Spinal cord (tissue), 9 donors: ENCODE measurements at regions not wholly inside any gene's neighbourhood (a gene's known extent, or its start where the extent isn't known, plus 50 kb on each side); places are given as distances from the start of the nearest gene placed in this dataset.

Experiments
- DNase-seq, 6 donors: peaks; one replicate each; pipeline versions ENCODE4 v3.0.0 to v3.0.0-alpha.2; 2013 to 2015; ENCODE audit warnings: low spot score in 6 of 6, low read depth in 4 of 6
- H3K27ac ChIP-seq: one replicate; pipeline ENCODE4 v1.5.1; 2013; ENCODE audit warnings: low read depth, low read length, control low read depth
- H3K27me3 ChIP-seq: one replicate; pipeline ENCODE4 v1.6.1; 2013; ENCODE audit warnings: low read length; ENCODE audit not compliant: control insufficient read depth, insufficient read depth
- H3K36me3 ChIP-seq: one replicate; pipeline ENCODE4 v1.6.1; 2013; ENCODE audit warnings: low read length; ENCODE audit not compliant: control insufficient read depth, insufficient read depth
- H3K4me1 ChIP-seq: one replicate; pipeline ENCODE4 v1.6.1; 2013; ENCODE audit warnings: low read length; ENCODE audit not compliant: control insufficient read depth, insufficient read depth
- H3K4me3 ChIP-seq: one replicate; pipeline ENCODE4 v1.5.1; 2013; ENCODE audit warnings: low read depth, low read length, control low read depth
- H3K9me3 ChIP-seq: one replicate; pipeline ENCODE4 v1.6.1; 2013; ENCODE audit warnings: low read length; ENCODE audit not compliant: control insufficient read depth, insufficient read depth
- WGBS: methylation state at CpG from one replicate; pipeline ENCODE4 v1.1.5; 2013; ENCODE audit warnings: missing lambda C conversion rate; ENCODE audit not compliant: insufficient coverage; 5-methylcytosine and 5-hydroxymethylcytosine counted together
- donor health status: healthy.

DNA sequence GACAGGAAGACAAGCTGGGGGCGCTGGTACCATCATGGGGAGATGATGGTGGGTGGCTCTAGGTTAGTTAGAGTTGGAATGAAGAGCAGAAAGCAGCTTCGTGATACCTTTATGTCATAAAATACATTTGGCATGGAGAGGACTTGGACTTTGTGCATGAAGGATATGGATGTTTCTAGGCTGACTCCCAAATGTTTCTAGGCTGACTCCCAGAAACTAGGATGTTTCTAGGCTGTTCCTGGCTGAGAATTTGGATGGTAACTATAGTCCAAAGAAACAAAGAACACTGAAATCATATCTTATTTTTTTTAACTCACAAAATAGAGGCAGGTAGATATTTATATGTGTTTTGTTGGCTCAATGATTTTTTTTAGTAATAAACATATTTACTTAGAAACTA, 89.4 kb upstream of the VPREB1 start:
- H3K4me1 ChIP-seq = no peaks in the 10 kb centered on the region
- H3K36me3 ChIP-seq = no peaks in the 10 kb centered on the region
- H3K9me3 ChIP-seq = no peaks in the 10 kb centered on the region
- 12% methylated on average over 2 of the region's 2 CpGs for WGBS
- peaks cover 10% of the 10 kb centered on the region for H3K27me3 ChIP-seq
- DNase-seq = no peak
- no peak overlapping the region for H3K4me3 ChIP-seq
- H3K27ac ChIP-seq = no peak overlapping the region

DNA sequence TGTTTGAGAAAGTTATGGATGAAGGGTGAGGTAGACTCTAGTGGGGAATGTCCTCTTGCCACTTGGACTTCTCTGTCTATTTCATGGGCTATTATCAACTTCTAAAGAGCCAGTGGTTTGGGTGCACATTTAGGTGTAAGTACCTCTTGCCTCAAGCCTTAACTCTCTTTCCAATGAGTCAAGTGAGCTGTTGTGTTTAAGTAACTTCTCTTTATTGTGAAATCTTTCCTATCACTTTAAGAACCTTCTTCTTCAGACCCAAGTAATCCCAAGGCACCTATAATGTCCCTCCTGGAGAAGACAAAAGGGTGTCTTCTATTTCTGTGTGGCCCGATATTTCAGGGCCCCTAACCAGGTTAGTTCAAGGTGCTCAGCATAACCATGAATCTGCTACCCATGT, 90.5 kb upstream of the VPREB1 start:
- no peak overlapping the region for H3K27ac ChIP-seq

DNA sequence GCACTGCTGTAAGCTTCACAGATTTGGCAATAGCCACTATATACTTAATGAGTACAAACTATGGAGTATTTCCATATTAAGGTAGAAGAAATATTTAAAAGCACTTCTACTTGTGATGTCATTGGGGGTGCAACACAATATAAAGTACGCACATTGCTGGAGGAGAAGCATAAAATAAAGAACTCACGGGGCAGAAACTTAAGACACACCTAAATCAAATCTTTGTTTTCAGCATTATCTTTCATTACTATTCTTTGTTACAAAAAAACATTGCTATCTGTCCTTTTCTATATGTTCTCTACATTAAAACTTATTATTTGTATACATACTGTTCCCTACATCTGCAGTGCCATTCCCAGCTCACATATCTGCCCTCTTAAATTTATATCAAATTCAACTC, 93.3 kb upstream of the VPREB1 start:
- H3K9me3 ChIP-seq = no peaks in the 10 kb centered on the region
- H3K4me3 ChIP-seq = no peak overlapping the region
- WGBS = 66% methylated on average over 2 of the region's 2 CpGs
- H3K27me3 ChIP-seq = peaks cover 19% of the 10 kb centered on the region
- H3K36me3 ChIP-seq = no peaks in the 10 kb centered on the region
- no peak for DNase-seq
- H3K27ac ChIP-seq = no peak overlapping the region
- H3K4me1 ChIP-seq = no peaks in the 10 kb centered on the region

More for the DNA sequence above, 90.5 kb upstream of the VPREB1 start:
- H3K4me1 ChIP-seq = no peaks in the 10 kb centered on the region
- no CpG with 5 or more reads among the region's 1 CpG for whole genome bisulfite sequencing
- H3K36me3 ChIP-seq = no peaks in the 10 kb centered on the region
- no peaks in the 10 kb centered on the region for H3K9me3 ChIP-seq
- H3K27me3 ChIP-seq = peaks cover 15% of the 10 kb centered on the region
- H3K4me3 ChIP-seq = no peak overlapping the region
- DNase-seq = no peak

DNA sequence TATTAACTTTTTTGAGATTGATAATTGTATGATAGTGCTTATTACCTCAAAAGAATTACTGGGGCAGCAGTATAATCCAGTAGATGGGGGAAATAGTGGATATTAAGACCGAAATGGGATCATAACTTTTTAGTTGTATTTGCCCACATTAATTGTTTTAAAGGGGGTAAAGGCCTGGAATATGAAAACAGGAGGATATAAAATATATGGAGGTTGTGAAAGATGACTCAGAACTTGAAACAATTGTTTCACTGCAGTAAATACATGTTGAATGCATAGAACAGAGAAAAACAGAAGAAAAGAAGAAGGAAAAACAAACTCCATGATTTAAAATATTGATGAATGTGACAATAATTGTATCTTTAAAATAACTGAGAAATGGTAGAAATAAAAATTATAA, 94.1 kb upstream of the VPREB1 start:
- DNase-seq = no peak
- Histone ChIP-seq H3K4me1 (no peaks in the 10 kb centered on the region), H3K4me3 (no peak overlapping the region), H3K9me3 (no peaks in the 10 kb centered on the region), H3K36me3 (no peaks in the 10 kb centered on the region), H3K27ac (no peak overlapping the region), H3K27me3 (peaks cover 19% of the 10 kb centered on the region)
- WGBS = no CpG with 5 or more reads among the region's 1 CpG

DNA sequence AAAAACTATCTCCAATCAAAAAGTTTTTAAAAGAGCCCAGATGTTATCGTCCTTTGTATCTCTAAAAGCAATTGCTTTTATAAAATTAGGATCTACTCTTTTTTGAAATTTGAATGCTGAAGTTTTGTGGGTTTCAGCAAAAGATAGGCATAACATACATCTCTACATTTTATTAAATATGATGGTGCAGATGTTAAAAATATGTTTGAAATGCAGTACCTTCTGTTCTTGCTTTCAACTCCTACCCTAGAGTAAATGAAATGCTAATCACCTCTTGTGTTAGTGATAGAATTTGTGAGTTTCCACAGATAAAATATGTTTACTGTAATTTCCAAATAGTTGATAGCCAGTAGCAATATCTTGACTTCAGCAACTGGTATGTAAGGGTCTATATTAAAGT, 95.7 kb upstream of the VPREB1 start:
- no peaks in the 10 kb centered on the region for H3K9me3 ChIP-seq
- no peaks in the 10 kb centered on the region for H3K4me1 ChIP-seq
- WGBS = no CpG with 5 or more reads among the region's 1 CpG
- peaks cover 16% of the 10 kb centered on the region for H3K27me3 ChIP-seq
- no peaks in the 10 kb centered on the region for H3K36me3 ChIP-seq
- no peak overlapping the region for H3K27ac ChIP-seq
- no peak for DNase-seq
- no peak overlapping the region for H3K4me3 ChIP-seq

DNA sequence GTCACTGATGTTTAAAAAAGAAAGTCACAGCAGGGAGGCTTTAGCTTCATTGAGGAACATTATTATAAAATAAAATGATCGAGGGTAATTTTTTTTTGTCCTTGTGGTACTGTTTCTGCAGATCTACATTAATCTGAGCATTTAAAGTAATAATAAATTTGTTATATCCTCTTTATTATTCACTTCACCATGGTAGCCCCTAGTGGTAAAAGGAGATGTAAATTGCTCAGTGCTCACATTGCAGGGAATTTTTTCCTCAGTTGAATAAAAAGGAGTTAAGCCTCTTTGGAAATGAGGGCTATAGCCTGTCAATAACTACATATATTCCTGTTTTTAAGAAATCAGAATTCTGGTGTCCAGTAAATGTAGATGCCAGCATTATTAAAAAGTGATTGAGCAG, 99.7 kb upstream of the VPREB1 start:
- Histone ChIP-seq H3K9me3 (no peaks in the 10 kb centered on the region), H3K36me3 (no peaks in the 10 kb centered on the region), H3K4me3 (no peak overlapping the region), H3K4me1 (no peaks in the 10 kb centered on the region), H3K27me3 (peaks cover 23% of the 10 kb centered on the region), H3K27ac (no peak overlapping the region)
- DNase-seq = peak in 1 of 6 donors; percentile 22
- no CpG with 5 or more reads among the region's 1 CpG for WGBS

DNA sequence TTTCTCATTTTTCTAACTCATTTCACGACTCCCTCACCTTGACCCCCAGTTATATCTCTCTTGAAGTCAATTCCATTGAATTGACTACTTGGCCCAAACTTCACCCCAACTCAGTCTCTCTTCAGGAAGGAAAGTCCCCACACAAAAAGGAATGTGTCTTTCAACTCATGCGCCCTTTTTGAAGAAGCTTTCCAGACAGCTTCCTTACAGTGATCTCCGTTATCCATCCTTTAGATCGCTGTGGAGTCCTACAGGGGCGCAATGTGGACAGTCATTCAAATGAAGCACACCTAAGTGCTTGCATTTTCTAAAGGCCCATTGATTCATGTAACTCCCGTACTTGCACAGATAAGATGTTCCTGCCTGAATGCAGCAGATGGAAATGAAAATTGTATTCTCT, 101.1 kb upstream of the VPREB1 start:
- Histone ChIP-seq H3K9me3 (no peaks in the 10 kb centered on the region), H3K27ac (no peak overlapping the region), H3K4me3 (no peak overlapping the region), H3K27me3 (peaks cover 21% of the 10 kb centered on the region), H3K4me1 (no peaks in the 10 kb centered on the region), H3K36me3 (no peaks in the 10 kb centered on the region)
- DNase-seq = peak in 1 of 6 donors; percentile 5
- WGBS = 66% methylated on average over 4 of the region's 6 CpGs

DNA sequence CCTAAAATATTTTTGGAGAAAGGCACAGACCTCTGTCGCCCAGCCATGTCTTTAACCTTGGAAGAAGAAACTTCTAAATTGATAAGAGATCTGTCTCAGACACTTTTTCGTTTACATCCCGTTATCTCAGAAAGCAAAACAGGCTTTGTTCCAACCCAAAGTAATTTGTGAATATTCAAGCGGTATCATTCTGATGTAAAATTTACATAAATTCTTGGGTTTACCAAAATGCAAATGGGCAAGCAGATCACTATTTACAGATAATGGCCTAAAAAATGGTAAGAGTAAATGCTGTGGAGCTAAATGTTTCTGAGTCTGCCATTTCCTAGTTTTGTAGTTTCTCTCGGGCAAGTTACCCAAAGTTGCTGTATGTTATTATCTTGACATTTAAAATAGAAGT, 101.9 kb upstream of the VPREB1 start:
- no peaks in the 10 kb centered on the region for H3K4me1 ChIP-seq
- H3K36me3 ChIP-seq = no peaks in the 10 kb centered on the region
- H3K9me3 ChIP-seq = no peaks in the 10 kb centered on the region
- no peak for DNase-seq
- no peak overlapping the region for H3K4me3 ChIP-seq
- peaks cover 21% of the 10 kb centered on the region for H3K27me3 ChIP-seq
- WGBS = 40% methylated on average over 1 of the region's 5 CpGs
- no peak overlapping the region for H3K27ac ChIP-seq

DNA sequence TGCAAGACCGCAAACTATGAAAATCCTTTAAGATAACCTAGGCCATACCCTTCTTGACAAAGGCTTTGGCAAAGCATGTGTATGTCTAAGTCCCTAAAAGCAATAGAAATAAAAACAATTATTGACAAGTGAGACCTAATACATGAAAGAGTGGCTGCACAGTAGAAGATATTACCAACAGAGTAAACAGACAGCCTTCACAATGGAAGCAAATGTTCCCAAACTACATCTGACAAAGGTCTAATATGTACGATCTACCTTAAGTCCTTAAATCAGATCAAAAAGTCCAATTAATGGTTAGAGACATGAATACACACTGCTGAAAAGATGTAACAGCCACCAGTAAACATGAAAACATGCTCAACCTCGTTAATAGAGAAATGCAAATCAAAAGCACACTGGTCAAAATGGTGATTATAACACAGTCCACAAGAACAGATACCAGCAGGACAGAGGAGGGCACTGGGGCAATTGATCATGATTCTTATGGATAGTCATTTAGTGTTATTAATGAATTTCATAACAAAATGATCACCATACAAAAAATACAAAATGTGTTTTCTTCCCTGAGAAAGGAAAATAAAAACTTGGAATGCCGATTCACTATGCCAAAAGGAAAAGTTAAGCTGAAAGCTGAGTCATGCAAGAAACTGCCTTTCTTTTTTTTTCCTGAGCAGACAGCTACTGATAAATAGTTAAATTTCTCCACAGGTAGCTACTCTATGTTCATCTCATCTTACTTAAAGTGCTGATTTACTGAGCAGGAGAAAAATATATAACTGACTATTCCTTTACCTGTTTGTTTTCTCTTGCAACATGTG, 102.6 kb upstream of the VPREB1 start:
- no peaks in the 10 kb centered on the region for H3K4me1 ChIP-seq
- WGBS = no CpG with 5 or more reads among the region's 4 CpGs
- H3K4me3 ChIP-seq = no peak overlapping the region
- H3K9me3 ChIP-seq = no peaks in the 10 kb centered on the region
- H3K27me3 ChIP-seq = peaks cover 16% of the 10 kb centered on the region
- no peak overlapping the region for H3K27ac ChIP-seq
- H3K36me3 ChIP-seq = no peaks in the 10 kb centered on the region
- DNase-seq = no peak

DNA sequence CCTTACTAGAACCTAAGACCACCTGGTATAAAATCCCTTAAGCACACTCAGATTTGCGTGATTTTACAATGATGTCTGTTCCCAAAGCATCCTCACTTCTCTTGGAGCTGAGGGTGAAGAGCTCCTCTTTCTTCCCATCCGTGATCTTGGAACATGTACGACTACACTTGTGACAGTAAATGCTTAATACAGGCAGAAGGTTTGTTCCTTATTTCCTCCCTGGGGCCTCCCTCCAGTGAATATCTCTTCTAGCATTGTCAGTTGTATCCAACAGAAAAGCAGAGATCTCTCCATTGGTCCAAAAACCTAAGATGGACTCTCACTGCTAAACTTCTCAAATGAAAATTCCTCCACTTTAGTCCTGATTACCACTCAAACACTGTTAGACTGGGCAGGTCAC, 103.6 kb upstream of the VPREB1 start:
- no peak overlapping the region for H3K27ac ChIP-seq
- peaks cover 14% of the 10 kb centered on the region for H3K27me3 ChIP-seq
- DNase-seq = no peak
- no peaks in the 10 kb centered on the region for H3K9me3 ChIP-seq
- H3K4me3 ChIP-seq = no peak overlapping the region
- 100% methylated on average over 1 of the region's 3 CpGs for WGBS
- no peaks in the 10 kb centered on the region for H3K36me3 ChIP-seq
- no peaks in the 10 kb centered on the region for H3K4me1 ChIP-seq
